RPMI7951 (cell line): ENCODE measurements at regions not wholly inside any gene's neighbourhood (a gene's known extent, or its start where the extent isn't known, plus 50 kb on each side); places are given as distances from the start of the nearest gene placed in this dataset.
"Not testable (repeated sequence)": the region's sequence is repeated elsewhere in the genome, so short reads cannot be mapped to it uniquely, and the experiment has no call there.

Experiments used
- DNase-seq: peaks from one replicate; pipeline ENCODE4 v3.0.0-alpha.2; 2012; ENCODE audit warnings: low read depth

DNA sequence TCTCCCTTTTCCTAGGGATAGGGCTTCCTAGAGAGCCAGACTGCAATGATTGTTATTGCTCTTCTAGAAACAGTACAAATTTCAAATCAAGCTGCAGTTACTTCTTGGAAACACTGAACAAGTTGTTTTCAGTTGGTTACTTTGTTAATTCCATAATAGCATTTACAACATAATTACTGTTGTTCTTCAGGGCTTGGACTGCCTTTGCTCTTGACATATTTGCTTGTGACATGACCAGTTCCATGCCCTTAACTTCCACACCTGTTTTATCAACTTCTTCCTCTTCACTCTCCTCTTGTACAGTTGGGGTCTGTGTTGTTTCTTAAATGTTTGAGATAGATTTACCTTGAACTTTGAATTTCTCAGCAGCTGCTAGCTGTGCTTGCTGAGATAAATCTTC is 104.4 kb downstream of the SEC23IP start:
- DNase-seq, result no peak

DNA sequence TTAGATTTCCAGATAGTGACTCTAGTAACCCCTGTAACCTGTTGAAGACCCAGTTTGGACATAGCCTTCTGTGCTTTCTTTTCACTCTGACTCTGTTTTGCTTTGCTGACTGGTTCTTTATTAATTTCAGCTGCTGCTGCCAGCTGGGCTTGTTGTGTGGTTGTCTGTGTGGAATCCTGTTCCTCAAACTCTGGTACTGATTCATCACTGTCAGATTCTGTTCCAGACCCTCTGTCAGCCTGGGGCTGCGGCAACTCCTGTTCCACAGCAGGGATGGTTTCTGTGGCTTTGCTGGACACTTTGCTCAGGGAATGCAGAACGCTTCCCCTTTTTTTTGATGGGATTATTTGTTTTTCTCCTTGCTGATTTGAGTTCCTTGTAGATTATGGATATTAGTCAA is 104.9 kb downstream of the SEC23IP start:
- peak; percentile 12 for DNase-seq

- no peak for DNase-seq
Observed at GRCh38 chr10:120002785-120003184, 110.3 kb downstream of the SEC23IP start.

DNA sequence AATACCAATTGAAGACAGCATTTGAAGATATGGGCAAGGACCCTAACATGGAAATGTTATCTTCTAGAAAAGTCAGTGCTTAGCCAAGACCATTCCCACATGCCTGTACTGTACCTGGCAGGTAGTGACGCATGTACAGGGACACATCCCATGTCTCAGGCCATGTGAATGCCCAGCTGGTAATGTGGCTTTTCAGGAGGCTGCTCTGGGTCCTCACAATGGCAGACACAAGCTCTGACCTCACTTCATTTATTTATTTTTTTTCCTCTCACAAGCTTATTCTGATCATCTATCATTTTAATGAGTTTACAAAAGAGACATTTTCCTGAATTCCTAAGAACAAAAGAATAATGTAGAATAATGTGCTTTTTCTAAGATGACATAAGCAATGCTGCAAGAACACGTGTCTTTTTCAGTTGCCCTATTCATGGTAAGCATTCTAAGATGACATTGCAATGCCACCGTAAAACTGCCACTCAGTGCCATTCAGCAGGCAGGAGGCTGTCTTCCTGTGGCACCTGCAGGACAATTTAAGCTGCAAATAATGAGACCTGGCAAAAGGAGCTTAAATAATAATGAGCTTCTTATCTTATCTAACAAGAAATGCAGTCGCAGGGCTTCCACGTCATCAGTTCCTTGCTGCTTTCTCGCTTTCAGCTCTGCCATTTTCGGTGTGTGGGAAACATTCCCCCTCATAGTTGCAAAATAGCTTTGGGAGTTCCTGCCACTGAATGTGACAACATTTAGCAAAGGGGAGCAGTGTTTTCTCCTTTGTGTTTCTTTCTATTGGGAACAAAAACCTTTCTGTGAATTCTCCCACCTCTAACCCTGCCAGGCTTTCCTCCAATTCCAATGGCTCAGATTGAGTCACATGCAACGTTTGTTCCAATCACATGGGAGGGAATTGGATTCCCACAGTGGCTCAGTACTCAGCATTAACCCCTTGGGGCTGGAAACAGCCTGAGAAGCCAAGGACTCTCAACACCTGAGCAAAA is 113.0 kb downstream of the SEC23IP start:
- no peak for DNase-seq

- DNase-seq, result no peak
Observed at GRCh38 chr10:120007261-120007660, 114.7 kb downstream of the SEC23IP start.

DNA sequence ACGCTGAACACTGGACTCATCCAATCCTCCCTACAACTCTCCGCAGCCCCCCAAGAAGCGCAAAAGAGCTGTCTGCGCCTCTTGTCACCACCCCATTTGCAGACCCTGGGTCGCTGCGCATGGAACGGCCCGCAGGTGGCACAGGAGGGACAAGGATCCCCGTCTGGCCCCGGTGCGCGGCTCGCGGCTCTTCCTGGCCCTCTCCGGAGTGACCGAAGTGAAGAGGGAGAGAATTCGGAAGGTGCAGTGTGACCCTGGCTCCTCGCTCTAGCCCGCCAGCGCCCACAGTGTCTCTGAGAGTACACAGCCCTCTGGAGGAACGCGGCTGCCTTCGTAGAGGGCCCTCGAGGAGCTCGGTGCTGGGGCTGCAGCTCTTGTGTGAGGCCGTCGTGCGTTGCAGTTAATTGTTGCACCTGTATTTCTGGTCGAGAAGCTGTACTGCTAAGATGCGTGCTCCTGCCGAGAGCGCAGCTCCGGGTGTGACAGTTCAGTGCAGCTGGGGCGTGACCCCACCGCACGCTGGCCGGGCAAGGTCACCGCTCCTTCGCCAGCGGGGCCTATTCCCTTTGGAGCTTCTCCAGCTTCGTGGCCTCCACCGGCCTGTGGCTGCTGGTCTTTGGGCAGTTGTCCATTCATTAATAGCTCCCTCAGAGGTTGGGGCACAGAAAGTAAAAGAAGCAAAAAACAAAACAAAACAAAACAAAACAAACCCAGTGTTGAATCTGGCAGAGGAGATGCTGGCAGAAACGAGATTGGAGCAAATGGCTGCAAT is 119.0 kb downstream of the SEC23IP start:
- no peak for DNase-seq

DNA sequence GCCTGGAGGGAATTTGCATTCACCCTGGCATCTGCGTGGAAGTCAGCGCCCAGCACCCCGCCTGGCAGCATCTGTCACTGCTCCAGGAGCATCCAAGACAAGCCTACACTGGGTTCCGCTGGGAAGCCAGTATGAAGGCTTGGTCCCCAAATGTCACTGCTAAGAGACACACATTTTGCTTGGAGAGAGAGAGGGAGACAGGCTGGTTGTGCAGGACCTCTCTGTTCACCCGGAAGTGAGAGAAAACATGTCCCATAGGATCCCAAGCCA is 119.5 kb downstream of the SEC23IP start:
- DNase-seq, result no peak

GRCh38 chr10:120012566-120012965 is 120.0 kb downstream of the SEC23IP start:
- DNase-seq, result peak; percentile 24

GRCh38 chr10:120014031-120014430 is 121.5 kb downstream of the SEC23IP start:
- DNase-seq, result no peak

- DNase-seq, result no peak
Observed at GRCh38 chr10:120015064-120015463, 122.5 kb downstream of the SEC23IP start.

DNA sequence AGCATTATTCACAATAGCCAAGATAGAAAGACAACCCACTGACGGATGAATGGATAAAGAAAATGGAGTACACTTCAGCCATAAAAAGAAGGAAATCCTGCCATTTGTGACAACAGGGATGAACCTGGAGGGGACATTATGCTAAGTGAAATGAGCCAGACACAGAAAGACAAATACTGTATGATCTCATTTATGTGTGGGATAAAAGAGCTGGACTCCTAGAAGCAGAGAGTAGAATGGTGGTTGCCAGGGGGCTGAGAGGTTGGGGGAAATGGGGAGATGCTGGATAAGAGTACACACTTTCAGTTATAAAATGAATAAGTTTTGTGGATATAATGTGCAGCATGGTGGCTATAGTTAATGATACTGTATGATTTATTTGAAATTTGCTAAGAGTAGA is 124.4 kb downstream of the SEC23IP start:
- DNase-seq, result no peak

DNA sequence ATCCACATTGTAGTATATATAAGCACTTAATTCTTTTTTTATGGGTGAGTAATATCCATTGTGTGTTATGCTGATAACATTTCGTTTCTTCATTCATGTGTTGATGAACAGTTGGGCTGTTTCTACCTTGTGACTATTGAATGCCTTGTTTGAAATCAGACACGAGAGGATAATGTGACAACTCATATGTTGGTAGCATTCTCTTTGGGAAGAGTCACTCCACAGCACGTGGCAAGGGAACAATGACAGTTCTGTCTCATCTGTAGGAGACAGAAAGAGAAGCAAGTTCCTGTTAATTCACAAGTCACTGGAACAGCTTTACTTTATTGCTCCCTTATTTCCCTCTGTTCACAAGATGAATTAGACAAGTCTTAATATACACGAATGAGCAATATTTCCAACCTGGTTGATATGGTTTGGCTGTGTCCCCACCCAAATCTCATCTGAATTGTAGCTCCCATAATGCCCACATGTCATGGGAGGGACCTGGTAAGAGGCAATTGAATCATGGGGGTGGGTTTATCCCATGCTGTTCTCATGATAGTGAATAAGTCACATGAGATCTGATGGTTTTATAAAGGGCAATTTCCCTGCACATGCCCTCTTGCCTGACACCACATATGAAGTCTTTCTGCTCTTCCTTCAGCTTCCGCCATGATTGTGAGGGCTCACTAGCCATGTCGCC is 125.3 kb downstream of the SEC23IP start:
- peak; percentile 4 for DNase-seq

DNA sequence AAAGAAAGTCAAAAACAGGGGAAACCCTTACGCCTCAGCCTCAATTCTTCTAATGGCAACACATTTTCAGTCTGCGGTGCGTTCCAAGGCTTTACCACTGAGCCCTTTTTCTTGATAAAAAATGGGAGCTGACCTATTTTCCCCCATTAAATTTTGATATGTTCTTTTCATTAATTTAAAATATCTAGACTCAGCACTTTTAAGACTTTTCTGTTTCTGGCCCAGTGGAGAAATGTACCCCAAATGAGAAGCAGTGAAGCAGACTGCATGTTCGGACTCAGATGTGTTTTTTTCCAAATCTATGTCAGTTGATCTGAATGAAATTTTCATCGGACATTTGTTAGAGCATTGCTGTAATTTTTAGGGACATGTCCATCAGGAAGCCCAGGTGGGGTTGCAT is 126.2 kb downstream of the SEC23IP start:
- DNase-seq, result no peak

- no peak for DNase-seq
Observed at GRCh38 chr10:120019568-120019967, 127.0 kb downstream of the SEC23IP start.

GRCh38 chr10:120022357-120022756 is 129.8 kb downstream of the SEC23IP start:
- no peak for DNase-seq

GRCh38 chr10:120034236-120034635 is 141.7 kb downstream of the SEC23IP start:
- DNase-seq, result no peak

- no peak for DNase-seq
Observed at GRCh38 chr10:120039046-120039445, 146.5 kb downstream of the SEC23IP start.

DNA sequence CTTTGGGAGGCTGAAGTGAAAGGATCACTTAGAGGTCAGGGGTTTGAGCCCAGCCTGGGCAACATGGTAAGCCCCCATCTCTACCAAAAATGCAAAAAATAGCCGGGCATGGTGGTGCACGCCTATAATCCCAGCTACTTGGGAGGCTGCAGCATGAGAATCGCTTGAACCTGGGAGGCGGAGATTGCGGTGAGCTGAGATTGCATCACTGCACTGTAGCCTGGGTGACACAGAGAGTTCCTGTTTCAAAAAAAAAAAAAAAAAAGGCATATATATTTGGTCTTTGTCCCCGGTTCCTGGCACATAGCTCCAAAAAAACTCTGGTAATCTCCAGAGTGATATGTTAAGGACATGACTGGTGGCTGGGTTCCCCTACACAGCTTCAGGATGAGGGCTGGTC is 147.3 kb downstream of the SEC23IP start:
- no peak for DNase-seq

DNA sequence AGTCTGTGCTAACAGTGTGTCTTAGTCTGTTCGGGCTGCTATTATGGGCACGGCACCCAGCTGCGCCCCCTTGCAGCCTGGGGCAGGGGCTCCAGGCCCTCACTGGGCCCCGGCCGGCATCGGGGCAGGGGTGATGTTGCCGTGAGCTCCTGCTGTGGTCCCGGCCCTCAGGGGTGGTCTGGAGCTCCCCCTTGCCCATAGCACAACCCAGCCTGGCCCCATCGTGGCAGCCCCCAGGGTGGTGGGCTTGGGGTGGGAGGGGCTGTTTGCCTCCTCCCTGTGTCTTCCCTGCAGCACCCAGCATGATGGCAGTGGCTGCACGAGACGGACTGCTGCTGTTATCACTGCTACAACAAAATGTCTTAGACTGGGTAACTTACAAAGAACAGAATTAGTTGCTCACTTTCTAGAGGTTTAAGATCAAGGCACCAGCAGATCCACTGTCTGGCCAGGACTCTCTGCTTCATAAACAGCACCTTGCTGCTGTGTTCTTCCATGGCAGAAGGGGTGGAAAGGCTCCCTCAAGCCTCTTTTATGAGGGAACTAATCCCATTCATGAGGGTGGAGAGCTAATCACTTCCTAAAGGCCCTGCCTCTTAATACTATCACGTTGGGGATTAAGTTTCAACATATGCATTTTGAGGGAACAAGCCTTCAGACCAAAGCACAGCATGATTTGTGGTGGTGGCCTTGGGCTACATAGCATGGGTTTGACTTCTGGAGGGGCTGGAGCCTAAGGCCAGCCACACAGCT is 149.5 kb downstream of the SEC23IP start:
- no peak for DNase-seq

DNA sequence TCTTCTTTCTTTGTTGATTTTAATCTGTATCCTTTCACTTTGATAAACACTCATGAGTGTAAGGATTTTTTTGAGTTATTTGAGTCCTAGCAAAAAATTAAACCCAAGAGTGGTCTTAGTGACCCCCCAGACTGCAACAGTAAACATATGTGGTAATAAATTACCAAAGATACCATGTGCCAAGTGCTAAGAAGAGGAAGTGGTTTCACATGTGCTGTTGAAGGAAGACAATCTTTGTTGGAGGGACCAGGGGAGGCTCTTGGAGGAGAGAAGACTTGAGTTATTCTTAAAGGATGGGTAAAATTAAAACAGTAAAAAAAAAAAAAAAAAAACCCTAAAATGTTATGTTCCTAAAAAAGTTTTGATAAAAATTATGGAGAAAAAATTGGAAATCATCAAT is 150.2 kb downstream of the SEC23IP start:
- no peak for DNase-seq

GRCh38 chr10:120047373-120047772 is 154.8 kb downstream of the SEC23IP start:
- DNase-seq, result not testable (repeated sequence)

DNA sequence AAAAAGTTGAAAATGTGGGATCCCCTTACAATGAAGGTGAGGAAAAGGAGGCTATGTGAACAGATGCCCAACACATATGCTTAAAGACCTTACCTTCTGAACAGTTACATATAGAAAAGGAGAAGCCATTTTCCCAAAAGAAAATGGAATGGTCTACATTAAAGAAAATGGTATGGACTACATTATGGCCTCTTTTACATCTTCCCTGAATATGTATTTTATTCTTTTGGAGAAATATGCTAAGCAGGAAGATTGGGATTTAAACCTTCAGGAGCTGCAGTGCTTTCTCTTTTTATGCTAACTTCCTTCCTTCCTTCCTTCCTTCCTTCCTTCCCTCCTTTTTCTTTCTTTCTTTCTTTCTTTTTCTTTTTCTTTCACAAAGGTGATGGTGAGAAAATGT is 155.4 kb downstream of the SEC23IP start:
- DNase-seq, result no peak
